ENCODE measurements at regions not wholly inside any gene's neighbourhood (a gene's known extent, or its start where the extent isn't known, plus 50 kb on each side); places are given as distances from the start of the nearest gene placed in this dataset.

DNA sequence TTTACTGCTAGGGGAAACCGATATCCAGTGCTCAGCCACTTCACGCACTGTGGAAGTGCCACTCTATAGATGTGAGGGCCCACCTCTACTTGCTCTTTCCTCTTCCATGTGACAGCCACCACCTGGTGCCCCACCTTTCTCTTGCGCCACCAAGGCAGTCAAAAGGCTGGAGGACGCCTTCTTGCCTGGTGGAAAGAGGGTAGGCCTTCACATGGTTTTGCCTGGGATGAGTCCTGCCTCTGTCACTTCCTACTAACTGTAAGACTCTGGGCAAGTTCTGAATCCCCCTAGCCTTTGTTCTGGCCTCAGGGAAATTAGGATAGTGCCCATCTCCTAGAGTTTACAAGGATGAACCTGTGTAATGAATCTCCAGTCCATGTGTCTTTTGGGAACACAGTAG lies 66.1 kb upstream of the ODC1 start:
- H3K36me3 ChIP-seq (ENCODE audit: control insufficient read depth in 4 of 4, insufficient read depth in 3 of 4, low read depth in 1 of 4, low read length in 3 of 4) = no peaks in the 10 kb centered on the region
- H3K9me3 ChIP-seq (ENCODE audit: control insufficient read depth in 4 of 4, low read length in 3 of 4) = peaks cover 3 to 8% (median 4%) of the 10 kb centered on the region in 4 donors
- H3K27me3 ChIP-seq (ENCODE audit: control insufficient read depth in 4 of 4, insufficient read depth in 4 of 4, low read length in 3 of 4) = no peaks in the 10 kb centered on the region
- no peak overlapping the region for H3K9ac ChIP-seq (ENCODE audit: low read depth in 1 of 2, low read length in 2 of 2)
- no peak for DNase-seq (ENCODE audit: low spot score)
- no peak overlapping the region for H3K4me3 ChIP-seq (ENCODE audit: low read depth in 1 of 3, low read length in 3 of 3)
- H3K4me1 ChIP-seq (ENCODE audit: control insufficient read depth in 4 of 4, insufficient read depth in 4 of 4, low read length in 3 of 4) = no peaks in the 10 kb centered on the region
- no peak for TF ChIP-seq JUND (IDR thresholded peaks at IDR 0.05)
- TF ChIP-seq GABPA (IDR thresholded peaks at IDR 0.05 in 1 of 2, conservative IDR thresholded peaks at IDR 0.05 in 1 of 2) = no peak
- TF ChIP-seq, protein P1, sequence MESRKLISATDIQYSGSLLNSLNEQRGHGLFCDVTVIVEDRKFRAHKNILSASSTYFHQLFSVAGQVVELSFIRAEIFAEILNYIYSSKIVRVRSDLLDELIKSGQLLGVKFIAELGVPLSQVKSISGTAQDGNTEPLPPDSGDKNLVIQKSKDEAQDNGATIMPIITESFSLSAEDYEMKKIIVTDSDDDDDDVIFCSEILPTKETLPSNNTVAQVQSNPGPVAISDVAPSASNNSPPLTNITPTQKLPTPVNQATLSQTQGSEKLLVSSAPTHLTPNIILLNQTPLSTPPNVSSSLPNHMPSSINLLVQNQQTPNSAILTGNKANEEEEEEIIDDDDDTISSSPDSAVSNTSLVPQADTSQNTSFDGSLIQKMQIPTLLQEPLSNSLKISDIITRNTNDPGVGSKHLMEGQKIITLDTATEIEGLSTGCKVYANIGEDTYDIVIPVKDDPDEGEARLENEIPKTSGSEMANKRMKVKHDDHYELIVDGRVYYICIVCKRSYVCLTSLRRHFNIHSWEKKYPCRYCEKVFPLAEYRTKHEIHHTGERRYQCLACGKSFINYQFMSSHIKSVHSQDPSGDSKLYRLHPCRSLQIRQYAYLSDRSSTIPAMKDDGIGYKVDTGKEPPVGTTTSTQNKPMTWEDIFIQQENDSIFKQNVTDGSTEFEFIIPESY (IDR thresholded peaks at IDR 0.05) = no peak
- TF ChIP-seq, protein P2, sequence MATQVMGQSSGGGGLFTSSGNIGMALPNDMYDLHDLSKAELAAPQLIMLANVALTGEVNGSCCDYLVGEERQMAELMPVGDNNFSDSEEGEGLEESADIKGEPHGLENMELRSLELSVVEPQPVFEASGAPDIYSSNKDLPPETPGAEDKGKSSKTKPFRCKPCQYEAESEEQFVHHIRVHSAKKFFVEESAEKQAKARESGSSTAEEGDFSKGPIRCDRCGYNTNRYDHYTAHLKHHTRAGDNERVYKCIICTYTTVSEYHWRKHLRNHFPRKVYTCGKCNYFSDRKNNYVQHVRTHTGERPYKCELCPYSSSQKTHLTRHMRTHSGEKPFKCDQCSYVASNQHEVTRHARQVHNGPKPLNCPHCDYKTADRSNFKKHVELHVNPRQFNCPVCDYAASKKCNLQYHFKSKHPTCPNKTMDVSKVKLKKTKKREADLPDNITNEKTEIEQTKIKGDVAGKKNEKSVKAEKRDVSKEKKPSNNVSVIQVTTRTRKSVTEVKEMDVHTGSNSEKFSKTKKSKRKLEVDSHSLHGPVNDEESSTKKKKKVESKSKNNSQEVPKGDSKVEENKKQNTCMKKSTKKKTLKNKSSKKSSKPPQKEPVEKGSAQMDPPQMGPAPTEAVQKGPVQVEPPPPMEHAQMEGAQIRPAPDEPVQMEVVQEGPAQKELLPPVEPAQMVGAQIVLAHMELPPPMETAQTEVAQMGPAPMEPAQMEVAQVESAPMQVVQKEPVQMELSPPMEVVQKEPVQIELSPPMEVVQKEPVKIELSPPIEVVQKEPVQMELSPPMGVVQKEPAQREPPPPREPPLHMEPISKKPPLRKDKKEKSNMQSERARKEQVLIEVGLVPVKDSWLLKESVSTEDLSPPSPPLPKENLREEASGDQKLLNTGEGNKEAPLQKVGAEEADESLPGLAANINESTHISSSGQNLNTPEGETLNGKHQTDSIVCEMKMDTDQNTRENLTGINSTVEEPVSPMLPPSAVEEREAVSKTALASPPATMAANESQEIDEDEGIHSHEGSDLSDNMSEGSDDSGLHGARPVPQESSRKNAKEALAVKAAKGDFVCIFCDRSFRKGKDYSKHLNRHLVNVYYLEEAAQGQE (IDR thresholded peaks at IDR 0.05) = no peak
- TF ChIP-seq, protein P3, sequence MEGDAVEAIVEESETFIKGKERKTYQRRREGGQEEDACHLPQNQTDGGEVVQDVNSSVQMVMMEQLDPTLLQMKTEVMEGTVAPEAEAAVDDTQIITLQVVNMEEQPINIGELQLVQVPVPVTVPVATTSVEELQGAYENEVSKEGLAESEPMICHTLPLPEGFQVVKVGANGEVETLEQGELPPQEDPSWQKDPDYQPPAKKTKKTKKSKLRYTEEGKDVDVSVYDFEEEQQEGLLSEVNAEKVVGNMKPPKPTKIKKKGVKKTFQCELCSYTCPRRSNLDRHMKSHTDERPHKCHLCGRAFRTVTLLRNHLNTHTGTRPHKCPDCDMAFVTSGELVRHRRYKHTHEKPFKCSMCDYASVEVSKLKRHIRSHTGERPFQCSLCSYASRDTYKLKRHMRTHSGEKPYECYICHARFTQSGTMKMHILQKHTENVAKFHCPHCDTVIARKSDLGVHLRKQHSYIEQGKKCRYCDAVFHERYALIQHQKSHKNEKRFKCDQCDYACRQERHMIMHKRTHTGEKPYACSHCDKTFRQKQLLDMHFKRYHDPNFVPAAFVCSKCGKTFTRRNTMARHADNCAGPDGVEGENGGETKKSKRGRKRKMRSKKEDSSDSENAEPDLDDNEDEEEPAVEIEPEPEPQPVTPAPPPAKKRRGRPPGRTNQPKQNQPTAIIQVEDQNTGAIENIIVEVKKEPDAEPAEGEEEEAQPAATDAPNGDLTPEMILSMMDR (IDR thresholded peaks at IDR 0.05; ENCODE audit: low read depth, low read length, missing input control) = no peak
- TF ChIP-seq, protein P4, sequence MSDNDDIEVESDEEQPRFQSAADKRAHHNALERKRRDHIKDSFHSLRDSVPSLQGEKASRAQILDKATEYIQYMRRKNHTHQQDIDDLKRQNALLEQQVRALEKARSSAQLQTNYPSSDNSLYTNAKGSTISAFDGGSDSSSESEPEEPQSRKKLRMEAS (IDR thresholded peaks at IDR 0.05) = no peak
- TF ChIP-seq HNF4G (IDR thresholded peaks at IDR 0.05) = no peak
- no peak for TF ChIP-seq HNF4A (conservative IDR thresholded peaks at IDR 0.05)
- H3K27ac ChIP-seq (ENCODE audit: low read depth in 1 of 2, low read length in 2 of 2) = no peak overlapping the region
- 95% methylated on average over 4 of the region's 4 CpGs for WGBS

DNA sequence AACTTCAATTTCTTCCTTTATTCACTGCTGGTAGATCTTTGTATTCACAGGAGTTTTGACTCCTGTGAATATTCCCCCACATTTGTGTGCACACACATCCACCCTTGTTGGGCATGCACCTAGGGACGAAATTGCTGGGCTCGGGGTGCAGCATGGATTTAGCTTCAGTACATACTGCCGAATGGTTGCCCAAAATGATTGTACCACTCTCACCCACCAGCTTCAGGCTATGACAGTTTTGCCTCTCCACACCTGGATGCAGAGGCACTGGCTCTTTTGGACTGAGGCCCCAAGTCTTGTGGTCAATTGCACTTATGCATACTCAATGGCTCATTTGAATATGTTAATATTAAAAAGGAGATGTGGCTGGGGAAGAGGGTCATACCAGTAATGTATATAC lies 65.1 kb upstream of the ODC1 start:
- TF ChIP-seq EGR1 (IDR thresholded peaks at IDR 0.05; ENCODE audit: low read depth in 2 of 2) = no peak
- TF ChIP-seq FOXA1 (IDR thresholded peaks at IDR 0.05) = no peak
- TF ChIP-seq YY1 (IDR thresholded peaks at IDR 0.05) = no peak
- TF ChIP-seq, protein P5, sequence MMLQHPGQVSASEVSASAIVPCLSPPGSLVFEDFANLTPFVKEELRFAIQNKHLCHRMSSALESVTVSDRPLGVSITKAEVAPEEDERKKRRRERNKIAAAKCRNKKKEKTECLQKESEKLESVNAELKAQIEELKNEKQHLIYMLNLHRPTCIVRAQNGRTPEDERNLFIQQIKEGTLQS (IDR thresholded peaks at IDR 0.05) = no peak
- TF ChIP-seq RAD21 (IDR thresholded peaks at IDR 0.05) = no peak
- TF ChIP-seq JUND (IDR thresholded peaks at IDR 0.05) = no peak
- TF ChIP-seq HNF4A (conservative IDR thresholded peaks at IDR 0.05) = no peak
- no peak for TF ChIP-seq HNF4G (IDR thresholded peaks at IDR 0.05)
- TF ChIP-seq, protein P3 (IDR thresholded peaks at IDR 0.05; ENCODE audit: low read depth, low read length, missing input control) = no peak
- TF ChIP-seq GABPA (IDR thresholded peaks at IDR 0.05 in 1 of 2, conservative IDR thresholded peaks at IDR 0.05 in 1 of 2) = no peak
- TF ChIP-seq, protein P4 (IDR thresholded peaks at IDR 0.05) = no peak
- TF ChIP-seq FOXA2 (IDR thresholded peaks at IDR 0.05) = no peak
- TF ChIP-seq SP1 (IDR thresholded peaks at IDR 0.05) = no peak
- TF ChIP-seq RXRA (IDR thresholded peaks at IDR 0.05) = no peak
- TF ChIP-seq TAF1 (conservative IDR thresholded peaks at IDR 0.05) = no peak
- DNase-seq (ENCODE audit: low spot score) = no peak
- peaks cover 3 to 8% (median 4%) of the 10 kb centered on the region in 4 donors for H3K9me3 ChIP-seq (ENCODE audit: control insufficient read depth in 4 of 4, low read length in 3 of 4)
- H3K4me3 ChIP-seq (ENCODE audit: low read depth in 1 of 3, low read length in 3 of 3) = no peak overlapping the region
- 92% methylated on average over 3 of the region's 3 CpGs for WGBS
- H3K4me1 ChIP-seq (ENCODE audit: control insufficient read depth in 4 of 4, insufficient read depth in 4 of 4, low read length in 3 of 4) = no peaks in the 10 kb centered on the region
- no peaks in the 10 kb centered on the region for H3K36me3 ChIP-seq (ENCODE audit: control insufficient read depth in 4 of 4, insufficient read depth in 3 of 4, low read depth in 1 of 4, low read length in 3 of 4)
- H3K27ac ChIP-seq (ENCODE audit: low read depth in 1 of 2, low read length in 2 of 2) = no peak overlapping the region
- H3K27me3 ChIP-seq (ENCODE audit: control insufficient read depth in 4 of 4, insufficient read depth in 4 of 4, low read length in 3 of 4) = no peaks in the 10 kb centered on the region
- H3K9ac ChIP-seq (ENCODE audit: low read depth in 1 of 2, low read length in 2 of 2) = no peak overlapping the region
